ENCODE measurements at regions not wholly inside any gene's neighbourhood (a gene's known extent, or its start where the extent isn't known, plus 50 kb on each side); places are given as distances from the start of the nearest gene placed in this dataset.
"Not testable (repeated sequence)": the region's sequence is repeated elsewhere in the genome, so short reads cannot be mapped to it uniquely, and the experiment has no call there.

DNA sequence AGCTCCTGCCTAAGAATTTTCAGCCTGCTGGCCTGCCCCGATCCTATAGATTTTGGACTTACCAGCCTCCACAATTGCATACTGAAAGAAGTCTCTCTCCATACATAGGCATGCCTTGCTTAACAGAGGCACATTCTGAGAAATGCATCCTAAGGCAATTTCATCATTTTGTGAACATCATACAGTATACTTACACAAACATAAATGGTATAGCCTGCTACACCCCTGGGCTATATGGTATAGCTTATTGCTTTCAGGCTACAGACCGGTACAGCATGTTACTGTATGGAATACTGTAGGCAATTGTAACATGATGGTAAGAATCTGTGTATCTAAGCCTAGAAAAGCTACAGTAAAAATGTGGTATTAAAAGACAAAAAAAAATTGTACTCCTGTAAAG lies 174.7 kb downstream of the NRIP1 start:
- no peak for TF ChIP-seq CTCF (conservative IDR thresholded peaks at IDR 0.05)
- no peaks in the 10 kb centered on the region for H3K36me3 Mint-ChIP-seq (ENCODE audit: low read depth)
- no peaks in the 10 kb centered on the region for H3K27me3 Mint-ChIP-seq (ENCODE audit: low read depth)
- peaks cover 3% of the 10 kb centered on the region for H3K4me1 Mint-ChIP-seq
- H3K9me3 Mint-ChIP-seq, result peaks cover 5% of the 10 kb centered on the region
- H3K27ac Mint-ChIP-seq (ENCODE audit: unreplicated experiment), result no peak overlapping the region
- H3K4me3 Mint-ChIP-seq, result no peak overlapping the region
- DNase-seq (ENCODE audit: low read depth, low spot score), result no peak

GRCh38 chr21:14889080-14889810 lies 175.6 kb downstream of the NRIP1 start:
- TF ChIP-seq CTCF (conservative IDR thresholded peaks at IDR 0.05), result no peak
- peaks cover 5% of the 10 kb centered on the region for H3K9me3 Mint-ChIP-seq
- no peak overlapping the region for H3K4me3 Mint-ChIP-seq
- H3K4me1 Mint-ChIP-seq, result peaks cover 3% of the 10 kb centered on the region
- no peaks in the 10 kb centered on the region for H3K27me3 Mint-ChIP-seq (ENCODE audit: low read depth)
- DNase-seq (ENCODE audit: low read depth, low spot score), result no peak
- no peaks in the 10 kb centered on the region for H3K36me3 Mint-ChIP-seq (ENCODE audit: low read depth)
- no peak overlapping the region for H3K27ac Mint-ChIP-seq (ENCODE audit: unreplicated experiment)

DNA sequence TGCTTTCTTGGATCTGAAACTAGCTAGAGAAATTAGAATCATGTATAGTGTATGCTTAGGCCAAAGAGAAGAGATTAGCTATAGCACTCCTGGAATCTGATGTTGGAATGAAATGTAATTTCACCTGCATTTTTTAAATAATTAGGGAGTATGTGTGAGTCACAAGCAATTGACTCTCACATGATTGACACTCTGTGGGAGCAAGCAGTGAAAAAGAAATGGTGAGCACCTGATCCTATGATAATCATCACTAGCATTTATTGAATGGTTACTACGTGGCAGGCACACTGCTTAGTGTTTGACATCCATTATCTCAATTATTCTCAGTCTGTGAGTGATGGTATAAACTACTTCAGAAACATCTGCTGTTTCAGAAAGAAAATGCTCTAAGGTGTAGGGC lies 176.6 kb downstream of the NRIP1 start:
- TF ChIP-seq CTCF (conservative IDR thresholded peaks at IDR 0.05), result no peak
- no peak overlapping the region for H3K4me3 Mint-ChIP-seq
- H3K27me3 Mint-ChIP-seq (ENCODE audit: low read depth), result no peaks in the 10 kb centered on the region
- no peak for DNase-seq (ENCODE audit: low read depth, low spot score)
- no peaks in the 10 kb centered on the region for H3K36me3 Mint-ChIP-seq (ENCODE audit: low read depth)
- peaks cover 8% of the 10 kb centered on the region for H3K9me3 Mint-ChIP-seq
- H3K27ac Mint-ChIP-seq (ENCODE audit: unreplicated experiment), result no peak overlapping the region
- peaks cover 3% of the 10 kb centered on the region for H3K4me1 Mint-ChIP-seq

- H3K27me3 Mint-ChIP-seq (ENCODE audit: low read depth), result no peaks in the 10 kb centered on the region
- TF ChIP-seq CTCF (conservative IDR thresholded peaks at IDR 0.05), result no peak
- peaks cover 3% of the 10 kb centered on the region for H3K4me1 Mint-ChIP-seq
- H3K36me3 Mint-ChIP-seq (ENCODE audit: low read depth), result no peaks in the 10 kb centered on the region
- H3K27ac Mint-ChIP-seq (ENCODE audit: unreplicated experiment), result no peak overlapping the region
- peaks cover 8% of the 10 kb centered on the region for H3K9me3 Mint-ChIP-seq
- DNase-seq (ENCODE audit: low read depth, low spot score), result no peak
- no peak overlapping the region for H3K4me3 Mint-ChIP-seq
These were observed 178.8 kb downstream of the NRIP1 start for GRCh38 chr21:14886001-14886400.

GRCh38 chr21:14883351-14883750 lies 181.4 kb downstream of the NRIP1 start:
- DNase-seq (ENCODE audit: low read depth, low spot score), result no peak
- H3K27me3 Mint-ChIP-seq (ENCODE audit: low read depth), result no peaks in the 10 kb centered on the region
- TF ChIP-seq CTCF (conservative IDR thresholded peaks at IDR 0.05), result no peak
- no peak overlapping the region for H3K4me3 Mint-ChIP-seq
- peaks cover 12% of the 10 kb centered on the region for H3K4me1 Mint-ChIP-seq
- no peaks in the 10 kb centered on the region for H3K36me3 Mint-ChIP-seq (ENCODE audit: low read depth)
- H3K9me3 Mint-ChIP-seq, result peaks cover 8% of the 10 kb centered on the region
- H3K27ac Mint-ChIP-seq (ENCODE audit: unreplicated experiment), result no peak overlapping the region

GRCh38 chr21:14882545-14882944 lies 182.3 kb downstream of the NRIP1 start:
- not testable (repeated sequence) for H3K36me3 Mint-ChIP-seq (ENCODE audit: low read depth); DNase-seq (ENCODE audit: low read depth, low spot score); H3K9me3 Mint-ChIP-seq; H3K4me3 Mint-ChIP-seq; H3K27me3 Mint-ChIP-seq (ENCODE audit: low read depth); H3K27ac Mint-ChIP-seq (ENCODE audit: unreplicated experiment)
- peaks cover 20% of the 10 kb centered on the region for H3K4me1 Mint-ChIP-seq
